ENCODE measurements at regions not wholly inside any gene's neighbourhood (a gene's known extent, or its start where the extent isn't known, plus 50 kb on each side); places are given as distances from the start of the nearest gene placed in this dataset.
"Not testable (repeated sequence)": the region's sequence is repeated elsewhere in the genome, so short reads cannot be mapped to it uniquely, and the experiment has no call there.

- no peak for DNase-seq
Observed at GRCh38 chr5:57939771-57940170, 457.2 kb upstream of the ACTBL2 start.

GRCh38 chr5:57939335-57939734 is 456.7 kb upstream of the ACTBL2 start:
- DNase-seq, result no peak

- no peak for DNase-seq
Observed at GRCh38 chr5:57938174-57938557, 455.6 kb upstream of the ACTBL2 start.

GRCh38 chr5:57937501-57938173 is 455.0 kb upstream of the ACTBL2 start:
- no peak for DNase-seq

- DNase-seq, result no peak
Observed at GRCh38 chr5:57937025-57937424, 454.4 kb upstream of the ACTBL2 start.

- DNase-seq, result no peak
Observed at GRCh38 chr5:57932761-57933160, 450.1 kb upstream of the ACTBL2 start.

- DNase-seq, result no peak
Observed at GRCh38 chr5:57931807-57932206, 449.2 kb upstream of the ACTBL2 start.

GRCh38 chr5:57931352-57931751 is 448.7 kb upstream of the ACTBL2 start:
- no peak for DNase-seq

GRCh38 chr5:57929271-57929670 is 446.7 kb upstream of the ACTBL2 start:
- DNase-seq, result no peak

- DNase-seq, result not testable (repeated sequence)
Observed at GRCh38 chr5:57923094-57923493, 440.5 kb upstream of the ACTBL2 start.

- DNase-seq, result no peak
Observed at GRCh38 chr5:57917004-57917403, 434.4 kb upstream of the ACTBL2 start.

GRCh38 chr5:57915536-57915935 is 432.9 kb upstream of the ACTBL2 start:
- DNase-seq, result no peak

- DNase-seq, result no peak
Observed at GRCh38 chr5:57911438-57911837, 428.8 kb upstream of the ACTBL2 start.

- DNase-seq, result no peak
Observed at GRCh38 chr5:57906671-57907070, 424.1 kb upstream of the ACTBL2 start.

- no peak for DNase-seq
Observed at GRCh38 chr5:57903458-57903857, 420.8 kb upstream of the ACTBL2 start.

GRCh38 chr5:57902095-57902494 is 419.5 kb upstream of the ACTBL2 start:
- no peak for DNase-seq

GRCh38 chr5:57900381-57900944 is 417.9 kb upstream of the ACTBL2 start:
- DNase-seq, result peak; percentile 24

- DNase-seq, result no peak
Observed at GRCh38 chr5:57896576-57896975, 414.0 kb upstream of the ACTBL2 start.

GRCh38 chr5:57895766-57896165 is 413.2 kb upstream of the ACTBL2 start:
- DNase-seq, result no peak

- no peak for DNase-seq
Observed at GRCh38 chr5:57893926-57894325, 411.3 kb upstream of the ACTBL2 start.

GRCh38 chr5:57891443-57891842 is 408.8 kb upstream of the ACTBL2 start:
- DNase-seq, result no peak

GRCh38 chr5:57889558-57889957 is 406.9 kb upstream of the ACTBL2 start:
- DNase-seq, result no peak

- peak; percentile 59 for DNase-seq
Observed at GRCh38 chr5:57887851-57888621, 405.4 kb upstream of the ACTBL2 start.
